ENCODE measurements at regions not wholly inside any gene's neighbourhood (a gene's known extent, or its start where the extent isn't known, plus 50 kb on each side); places are given as distances from the start of the nearest gene placed in this dataset.

- TF ChIP-seq CTCF (IDR thresholded peaks at IDR 0.05) = no peak
- TF ChIP-seq POLR2A (IDR thresholded peaks at IDR 0.05) = no peak
Observed at GRCh38 chr16:55154262-55154661, 169.7 kb upstream of the IRX6 start.
